Vagina (tissue), 2 donors: ENCODE measurements at regions not wholly inside any gene's neighbourhood (a gene's known extent, or its start where the extent isn't known, plus 50 kb on each side); places are given as distances from the start of the nearest gene placed in this dataset.

Source experiments
- DNase-seq, 2 donors: peaks; one replicate each; pipeline ENCODE4 v3.0.0-alpha.2; 2017; ENCODE audit errors: extremely low spot score in 2 of 2
- H3K27ac ChIP-seq: fragments of 200-600 bp; sonication (generic); one replicate; pipeline ENCODE4 v1.5.1; 2019
- H3K27me3 ChIP-seq: fragments of 200-600 bp; sonication (generic); one replicate; pipeline ENCODE4 v1.5.1; 2019
- H3K36me3 ChIP-seq, 2 donors: fragments of 200-600 bp; sonication (generic); one replicate each; pipeline ENCODE4 v1.5.1; 2017 to 2019
- H3K4me1 ChIP-seq: fragments of 200-600 bp; sonication (generic); one replicate; pipeline ENCODE4 v1.5.1; 2019
- H3K4me3 ChIP-seq, 2 donors: fragments of 200-600 bp; sonication (generic); 1 replicate in 1 of 2; 2 replicates in 1 of 2; pipeline ENCODE4 v1.5.1; 2016 to 2019
- H3K9me3 ChIP-seq: fragments of 200-600 bp; sonication (generic); one replicate; pipeline ENCODE4 v1.5.1; 2019
- CTCF ChIP-seq, 3 experiments: fragments of 450-650 bp in 2 of 3; fragments of 200-600 bp in 1 of 3; sonication (generic) in 1 of 3; IDR thresholded peaks; one replicate each; pipeline ENCODE4 v1.5.1; 2017 to 2019; ENCODE audit warnings: antibody characterized with exemption in 3 of 3, mild to moderate bottlenecking in 2 of 3, moderate library complexity in 2 of 3
- POLR2A ChIP-seq, 2 donors: fragments of 450-650 bp; IDR thresholded peaks; one replicate each; pipeline ENCODE4 v1.6.1; 2017; ENCODE audit warnings: antibody characterized with exemption in 2 of 2, mild to moderate bottlenecking in 2 of 2, moderate library complexity in 2 of 2
- POLR2AphosphoS5 ChIP-seq, 2 donors: sonication (generic); formaldehyde crosslinking; IDR thresholded peaks; one replicate each; pipeline ENCODE4 v1.9.0; 2017; ENCODE audit warnings: antibody characterized with exemption in 2 of 2, mild to moderate bottlenecking in 2 of 2, low read depth in 1 of 2; ENCODE audit not compliant: insufficient read depth in 1 of 2
- intact Hi-C: fragments of 100-400 bp; cut with DNase I; formaldehyde crosslinking; loops from one replicate; pipeline ENCODE4 v1.15.1; 2023

GRCh38 chr5:125970631-125971307 lies 452.4 kb upstream of the GRAMD2B start:
- Histone ChIP-seq H3K27me3 (no peaks in the 10 kb centered on the region), H3K27ac (no peak overlapping the region), H3K4me1 (no peaks in the 10 kb centered on the region), H3K9me3 (no peaks in the 10 kb centered on the region), H3K36me3 (no peaks in the 10 kb centered on the region), H3K4me3 (no peak overlapping the region)
- TF ChIP-seq POLR2A (IDR thresholded peaks at IDR 0.05) = no peak
- TF ChIP-seq POLR2AphosphoS5 (IDR thresholded peaks at IDR 0.05; ENCODE audit: insufficient read depth in 1 of 2, low read depth in 1 of 2) = no peak
- TF ChIP-seq CTCF (IDR thresholded peaks at IDR 0.05) = no peak
- no peak for DNase-seq
- intact Hi-C loops = loop anchor here (10.0 kb wide), 1 partner anchor 1386 kb away; no protein-coding TSS in a partner anchor

- no peak for DNase-seq
- TF ChIP-seq POLR2A (IDR thresholded peaks at IDR 0.05) (no peak), POLR2AphosphoS5 (IDR thresholded peaks at IDR 0.05; ENCODE audit: insufficient read depth in 1 of 2, low read depth in 1 of 2) (no peak), CTCF (IDR thresholded peaks at IDR 0.05) (no peak)
- intact Hi-C loops = loop anchor here (10.0 kb wide), 1 partner anchor 1388 kb away; no protein-coding TSS in a partner anchor
- Histone ChIP-seq H3K9me3 (no peaks in the 10 kb centered on the region), H3K36me3 (no peaks in the 10 kb centered on the region), H3K27me3 (no peaks in the 10 kb centered on the region), H3K4me3 (no peak overlapping the region), H3K4me1 (no peaks in the 10 kb centered on the region), H3K27ac (no peak overlapping the region)
Observed at GRCh38 chr5:125972706-125973105, 450.5 kb upstream of the GRAMD2B start.

GRCh38 chr5:125974679-125975078 lies 448.5 kb upstream of the GRAMD2B start:
- no peak for DNase-seq
- intact Hi-C loops = loop anchor here (10.0 kb wide), 1 partner anchor 1390 kb away; no protein-coding TSS in a partner anchor
- Histone ChIP-seq H3K27me3 (no peaks in the 10 kb centered on the region), H3K9me3 (no peaks in the 10 kb centered on the region), H3K36me3 (no peaks in the 10 kb centered on the region), H3K4me1 (no peaks in the 10 kb centered on the region), H3K27ac (no peak overlapping the region), H3K4me3 (no peak overlapping the region)
- TF ChIP-seq POLR2AphosphoS5 (IDR thresholded peaks at IDR 0.05; ENCODE audit: insufficient read depth in 1 of 2, low read depth in 1 of 2) (no peak), POLR2A (IDR thresholded peaks at IDR 0.05) (no peak), CTCF (IDR thresholded peaks at IDR 0.05) (no peak)

- TF ChIP-seq POLR2AphosphoS5 (IDR thresholded peaks at IDR 0.05; ENCODE audit: insufficient read depth in 1 of 2, low read depth in 1 of 2) (no peak), CTCF (IDR thresholded peaks at IDR 0.05) (no peak), POLR2A (IDR thresholded peaks at IDR 0.05) (no peak)
- Histone ChIP-seq H3K27me3 (no peaks in the 10 kb centered on the region), H3K27ac (no peak overlapping the region), H3K9me3 (no peaks in the 10 kb centered on the region), H3K4me3 (no peak overlapping the region), H3K36me3 (no peaks in the 10 kb centered on the region), H3K4me1 (no peaks in the 10 kb centered on the region)
- DNase-seq = no peak
- intact Hi-C loops = loop anchor here (10.0 kb wide), 1 partner anchor 1392 kb away; no protein-coding TSS in a partner anchor
Observed at GRCh38 chr5:125976421-125977000, 446.7 kb upstream of the GRAMD2B start.

GRCh38 chr5:125978015-125978414 lies 445.2 kb upstream of the GRAMD2B start:
- H3K27ac ChIP-seq = no peak overlapping the region
- no peaks in the 10 kb centered on the region for H3K9me3 ChIP-seq
- intact Hi-C loops = loop anchor here (10.0 kb wide), 1 partner anchor 1393 kb away; no protein-coding TSS in a partner anchor
- no peak for DNase-seq
- H3K4me3 ChIP-seq = no peak overlapping the region
- H3K4me1 ChIP-seq = no peaks in the 10 kb centered on the region
- no peaks in the 10 kb centered on the region for H3K36me3 ChIP-seq
- TF ChIP-seq POLR2AphosphoS5 (IDR thresholded peaks at IDR 0.05; ENCODE audit: insufficient read depth in 1 of 2, low read depth in 1 of 2) (no peak), CTCF (IDR thresholded peaks at IDR 0.05) (no peak)
- no peaks in the 10 kb centered on the region for H3K27me3 ChIP-seq
